ENCODE measurements at regions not wholly inside any gene's neighbourhood (a gene's known extent, or its start where the extent isn't known, plus 50 kb on each side); places are given as distances from the start of the nearest gene placed in this dataset.

GRCh38 chr1:90534663-90535295, 182.3 kb downstream of the BARHL2 start:
- TF ChIP-seq, protein P1, sequence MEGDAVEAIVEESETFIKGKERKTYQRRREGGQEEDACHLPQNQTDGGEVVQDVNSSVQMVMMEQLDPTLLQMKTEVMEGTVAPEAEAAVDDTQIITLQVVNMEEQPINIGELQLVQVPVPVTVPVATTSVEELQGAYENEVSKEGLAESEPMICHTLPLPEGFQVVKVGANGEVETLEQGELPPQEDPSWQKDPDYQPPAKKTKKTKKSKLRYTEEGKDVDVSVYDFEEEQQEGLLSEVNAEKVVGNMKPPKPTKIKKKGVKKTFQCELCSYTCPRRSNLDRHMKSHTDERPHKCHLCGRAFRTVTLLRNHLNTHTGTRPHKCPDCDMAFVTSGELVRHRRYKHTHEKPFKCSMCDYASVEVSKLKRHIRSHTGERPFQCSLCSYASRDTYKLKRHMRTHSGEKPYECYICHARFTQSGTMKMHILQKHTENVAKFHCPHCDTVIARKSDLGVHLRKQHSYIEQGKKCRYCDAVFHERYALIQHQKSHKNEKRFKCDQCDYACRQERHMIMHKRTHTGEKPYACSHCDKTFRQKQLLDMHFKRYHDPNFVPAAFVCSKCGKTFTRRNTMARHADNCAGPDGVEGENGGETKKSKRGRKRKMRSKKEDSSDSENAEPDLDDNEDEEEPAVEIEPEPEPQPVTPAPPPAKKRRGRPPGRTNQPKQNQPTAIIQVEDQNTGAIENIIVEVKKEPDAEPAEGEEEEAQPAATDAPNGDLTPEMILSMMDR (IDR thresholded peaks at IDR 0.05; ENCODE audit: insufficient read depth, low read length, poor library complexity, severe bottlenecking) = no peak
- TF ChIP-seq EZH2phosphoT487 (conservative IDR thresholded peaks at IDR 0.05; ENCODE audit: low read length) = no peak

Data from SU-DHL-6 (cell line).